Natural killer cell (primary cell): ENCODE measurements at regions not wholly inside any gene's neighbourhood (a gene's known extent, or its start where the extent isn't known, plus 50 kb on each side); places are given as distances from the start of the nearest gene placed in this dataset.

Experiments used
- ATAC-seq, 3 donors: fragments of 150-1000 bp in 2 of 3; fragments of 200-7000 bp in 1 of 3; cut with Tn5 transposase; 1 replicate in 1 of 3; 2 replicates in 2 of 3; pipeline ENCODE4 v1.10.0; 2021; ENCODE audit warnings: mild to moderate bottlenecking in 2 of 3, moderate library complexity in 2 of 3
- DNase-seq, 2 donors: peaks; one replicate each; pipeline versions ENCODE4 v3.0.0 to v3.0.0-alpha.2; 2013 to 2021; ENCODE audit warnings: mixed read lengths in 1 of 2
- H3K27ac ChIP-seq: one replicate; pipeline ENCODE4 v1.5.1; 2013; ENCODE audit warnings: mild to moderate bottlenecking, low read length
- H3K27me3 ChIP-seq: one replicate; pipeline ENCODE4 v1.6.1; 2013; ENCODE audit warnings: low read length; ENCODE audit not compliant: control insufficient read depth, insufficient read depth
- H3K36me3 ChIP-seq: one replicate; pipeline ENCODE4 v1.6.1; 2013; ENCODE audit warnings: low read length; ENCODE audit not compliant: control insufficient read depth, insufficient read depth
- H3K4me1 ChIP-seq: one replicate; pipeline ENCODE4 v1.6.1; 2013; ENCODE audit warnings: low read length; ENCODE audit not compliant: control insufficient read depth, insufficient read depth
- H3K4me3 ChIP-seq: one replicate; pipeline ENCODE4 v1.5.1; 2013; ENCODE audit warnings: low read length
- H3K9me3 ChIP-seq: one replicate; pipeline ENCODE4 v1.6.1; 2013; ENCODE audit warnings: low read length; ENCODE audit not compliant: control insufficient read depth, insufficient read depth
- H3K27ac Mint-ChIP-seq, 2 donors: one replicate each; pipeline ENCODE4 v1.8.0; 2022; ENCODE audit warnings: mild to moderate bottlenecking in 2 of 2, mixed read lengths in 2 of 2, moderate library complexity in 1 of 2
- H3K27me3 Mint-ChIP-seq, 2 donors: one replicate each; pipeline ENCODE4 v1.8.0; 2022; ENCODE audit warnings: low read depth in 2 of 2, mixed read lengths in 2 of 2
- H3K36me3 Mint-ChIP-seq: one replicate; pipeline ENCODE4 v1.8.0; 2022; ENCODE audit warnings: mixed read lengths
- H3K4me1 Mint-ChIP-seq, 2 donors: one replicate each; pipeline ENCODE4 v1.8.0; 2022; ENCODE audit warnings: mixed read lengths in 2 of 2
- H3K4me3 Mint-ChIP-seq: one replicate; pipeline ENCODE4 v1.8.0; 2022; ENCODE audit warnings: mild to moderate bottlenecking, moderate library complexity, mixed read lengths
- H3K9me3 Mint-ChIP-seq, 2 donors: one replicate each; pipeline ENCODE4 v1.8.0; 2022; ENCODE audit warnings: mixed read lengths in 2 of 2
- CTCF ChIP-seq: fragments of 200-600 bp; IDR thresholded peaks from one replicate; pipeline ENCODE4 v1.8.0; 2022; ENCODE audit warnings: antibody characterized with exemption
- WGBS: methylation state at CpG from one replicate; pipeline ENCODE4 v1.1.7; 2013; ENCODE audit warnings: missing lambda C conversion rate; ENCODE audit not compliant: insufficient coverage; 5-methylcytosine and 5-hydroxymethylcytosine counted together
- intact Hi-C: fragments of 100-400 bp; cut with micrococcal nuclease; formaldehyde crosslinking; loops from one replicate; pipeline ENCODE4 v1.14.2; 2022

- TF ChIP-seq CTCF: no peak
Measured at GRCh38 chr4:159855731-159856130, 752.9 kb downstream of the RAPGEF2 start.

GRCh38 chr4:159856451-159856850 is 753.6 kb downstream of the RAPGEF2 start:
- Mint-ChIP-seq H3K36me3 (no peaks in the 10 kb centered on the region), H3K27me3 (no peaks in the 10 kb centered on the region), H3K27ac (no peak overlapping the region), H3K9me3 (peaks cover 6 to 10% of the 10 kb centered on the region in 2 donors), H3K4me3 (no peak overlapping the region), H3K4me1 (no peaks in the 10 kb centered on the region)
- Histone ChIP-seq H3K4me3 (no peak overlapping the region), H3K36me3 (no peaks in the 10 kb centered on the region), H3K27ac (no peak overlapping the region), H3K4me1 (no peaks in the 10 kb centered on the region), H3K9me3 (no peaks in the 10 kb centered on the region), H3K27me3 (no peaks in the 10 kb centered on the region)
- TF ChIP-seq CTCF: no peak
- 64% methylated on average over 4 of the region's 5 CpGs for WGBS
- DNase-seq (no peak), ATAC-seq (no peak)
- intact Hi-C loops: no loop called here

More at GRCh38 chr4:159855731-159856130, 752.9 kb downstream of the RAPGEF2 start:
- WGBS: 38% methylated on average over 1 of the region's 1 CpG
- no peaks in the 10 kb centered on the region for H3K36me3 Mint-ChIP-seq
- DNase-seq (no peak), ATAC-seq (no peak)
- Histone ChIP-seq H3K4me1 (no peaks in the 10 kb centered on the region), H3K27ac (no peak overlapping the region), H3K36me3 (no peaks in the 10 kb centered on the region), H3K9me3 (no peaks in the 10 kb centered on the region), H3K4me3 (no peak overlapping the region), H3K27me3 (no peaks in the 10 kb centered on the region)
- no peak overlapping the region for H3K4me3 Mint-ChIP-seq
- peaks cover 6 to 7% of the 10 kb centered on the region in 2 donors for H3K9me3 Mint-ChIP-seq
- no peaks in the 10 kb centered on the region for H3K4me1 Mint-ChIP-seq
- no peaks in the 10 kb centered on the region for H3K27me3 Mint-ChIP-seq
- H3K27ac Mint-ChIP-seq: no peak overlapping the region
- intact Hi-C loops: no loop called here

- Mint-ChIP-seq H3K9me3 (peaks cover 5 to 14% of the 10 kb centered on the region in 2 donors), H3K27ac (no peak overlapping the region), H3K36me3 (no peaks in the 10 kb centered on the region), H3K27me3 (no peaks in the 10 kb centered on the region), H3K4me1 (no peaks in the 10 kb centered on the region), H3K4me3 (no peak overlapping the region)
- ATAC-seq: no peak
- no peak overlapping the region for H3K27ac ChIP-seq
- TF ChIP-seq CTCF: no peak
- H3K9me3 ChIP-seq: no peaks in the 10 kb centered on the region
- no peaks in the 10 kb centered on the region for H3K4me1 ChIP-seq
- DNase-seq: no peak
- no peak overlapping the region for H3K4me3 ChIP-seq
- H3K27me3 ChIP-seq: no peaks in the 10 kb centered on the region
- WGBS: no CpG with 5 or more reads among the region's 4 CpGs
- H3K36me3 ChIP-seq: no peaks in the 10 kb centered on the region
- intact Hi-C loops: no loop called here
Measured at GRCh38 chr4:159859656-159860148, 756.8 kb downstream of the RAPGEF2 start.

- Histone ChIP-seq H3K36me3 (no peaks in the 10 kb centered on the region), H3K9me3 (no peaks in the 10 kb centered on the region), H3K4me1 (no peaks in the 10 kb centered on the region), H3K4me3 (no peak overlapping the region), H3K27ac (no peak overlapping the region), H3K27me3 (no peaks in the 10 kb centered on the region)
- Mint-ChIP-seq H3K27ac (no peak overlapping the region), H3K36me3 (no peaks in the 10 kb centered on the region), H3K27me3 (no peaks in the 10 kb centered on the region), H3K4me1 (no peaks in the 10 kb centered on the region), H3K9me3 (peaks cover 7 to 18% of the 10 kb centered on the region in 2 donors), H3K4me3 (no peak overlapping the region)
- TF ChIP-seq CTCF: no peak
- no peak for ATAC-seq
- 78% methylated on average over 2 of the region's 3 CpGs for WGBS
- DNase-seq: no peak
- intact Hi-C loops: no loop called here
Measured at GRCh38 chr4:159860945-159861344, 758.1 kb downstream of the RAPGEF2 start.
